ENCODE measurements at regions not wholly inside any gene's neighbourhood (a gene's known extent, or its start where the extent isn't known, plus 50 kb on each side); places are given as distances from the start of the nearest gene placed in this dataset.
"Not testable (repeated sequence)": the region's sequence is repeated elsewhere in the genome, so short reads cannot be mapped to it uniquely, and the experiment has no call there.

DNA sequence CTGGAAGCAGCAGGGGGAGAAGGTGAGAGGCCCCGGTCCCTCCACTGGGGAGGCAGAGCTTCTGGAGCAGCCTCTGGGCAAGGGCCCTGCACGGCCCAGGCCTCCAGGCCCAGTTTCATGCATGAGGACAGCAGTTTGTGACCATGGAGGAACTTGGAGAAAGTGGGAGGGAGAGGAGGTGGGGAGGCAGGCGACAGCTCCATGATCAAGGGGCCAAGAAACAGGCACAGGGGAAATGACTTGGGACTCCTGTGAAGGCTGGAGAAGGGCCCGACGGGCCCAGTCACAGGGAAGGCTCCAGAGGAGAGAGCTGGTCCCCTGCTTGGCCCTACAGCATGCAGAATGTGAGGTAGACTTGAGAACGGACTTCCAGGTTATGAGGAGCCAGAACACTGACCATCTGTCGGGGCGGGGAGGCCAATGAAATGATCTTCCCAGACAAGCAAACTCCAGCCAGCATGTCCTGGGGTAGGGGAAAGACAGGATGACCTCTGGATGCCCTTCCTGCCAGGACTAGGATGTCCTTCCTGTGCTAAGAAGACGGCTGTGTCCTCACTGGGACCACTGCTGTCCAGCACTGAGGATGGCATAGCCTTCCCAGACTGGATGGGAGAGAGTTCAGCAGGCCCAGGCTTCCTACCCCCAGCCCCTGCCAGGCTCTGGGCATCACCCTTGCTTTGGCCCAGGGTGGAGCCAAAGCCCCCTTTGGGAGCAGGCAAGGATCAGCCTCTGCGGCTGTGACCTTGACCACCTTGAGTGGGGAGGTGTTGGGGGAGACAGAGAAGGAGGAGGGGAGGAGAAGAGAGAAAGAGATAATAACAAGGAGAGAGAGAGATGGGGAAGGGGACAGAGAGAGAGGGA is 548.2 kb downstream of the PTPRU start:
- no peak for DNase-seq

DNA sequence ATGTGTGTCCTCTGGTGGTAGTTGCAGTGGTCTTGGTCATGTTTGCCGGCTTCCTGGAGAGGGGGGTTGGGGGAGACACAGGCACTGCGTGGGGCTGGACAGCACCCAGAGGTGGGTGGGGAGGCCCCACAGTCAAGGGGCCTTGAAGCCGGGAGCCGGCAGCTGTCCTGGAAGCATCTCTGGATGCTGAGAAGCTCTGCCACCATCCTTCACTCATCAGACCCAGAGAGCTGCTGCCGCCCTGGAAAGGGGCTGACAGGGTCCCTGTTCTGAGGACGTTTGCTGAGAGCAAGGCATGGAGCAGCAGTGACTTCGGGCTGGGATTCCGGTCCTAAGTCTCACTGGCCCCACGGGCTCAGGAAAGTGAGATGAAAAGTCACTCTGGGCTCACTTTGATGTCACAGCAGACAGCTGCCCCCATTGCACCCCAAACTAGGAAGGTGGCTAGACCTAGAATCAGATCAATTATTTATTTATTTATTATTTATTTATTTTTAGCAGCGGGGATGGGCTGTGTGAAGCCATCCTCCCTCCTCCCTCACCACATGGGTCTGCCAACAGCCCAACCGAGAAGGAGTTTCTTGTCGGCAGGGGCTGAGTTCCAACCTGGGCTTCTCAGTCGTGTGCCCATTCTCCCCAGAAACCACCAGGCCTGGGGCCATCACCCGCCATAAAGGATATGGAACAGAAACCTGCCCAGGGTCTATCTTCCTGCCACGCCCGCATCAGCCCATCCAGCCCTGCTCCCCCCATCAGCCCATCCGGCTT is 547.4 kb downstream of the PTPRU start:
- DNase-seq, result no peak

DNA sequence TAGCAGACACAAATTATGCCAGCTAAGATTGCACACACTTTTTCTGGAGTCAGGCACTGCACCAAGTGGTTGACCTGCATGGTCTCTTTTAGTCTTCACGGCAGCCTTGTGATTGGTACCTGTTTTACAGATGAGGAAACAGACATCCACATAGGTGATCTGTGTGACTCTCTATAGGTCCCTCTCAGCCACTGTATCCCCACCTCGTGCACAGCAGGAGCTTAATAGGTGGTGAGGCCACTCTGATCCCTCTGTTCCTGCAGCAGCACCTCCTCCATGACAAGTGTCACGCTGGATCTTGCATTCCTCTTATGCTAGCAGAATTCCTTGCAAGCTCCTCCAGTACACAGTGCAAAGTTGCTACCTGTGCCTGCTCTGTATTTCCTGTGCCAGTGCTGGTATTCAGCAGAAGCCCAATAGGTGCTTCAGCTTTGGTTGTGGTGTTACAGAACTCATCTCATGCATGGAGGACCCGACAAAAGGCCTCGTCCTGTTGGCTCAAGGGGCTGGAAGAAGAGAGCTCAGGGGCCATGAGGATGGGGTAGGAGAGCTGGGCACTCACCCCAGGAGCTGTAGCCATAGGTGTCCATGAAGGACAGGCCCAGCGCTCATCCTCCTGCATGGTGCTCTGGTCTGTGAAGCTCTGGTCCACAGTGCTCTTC is 546.7 kb downstream of the PTPRU start:
- DNase-seq, result no peak

DNA sequence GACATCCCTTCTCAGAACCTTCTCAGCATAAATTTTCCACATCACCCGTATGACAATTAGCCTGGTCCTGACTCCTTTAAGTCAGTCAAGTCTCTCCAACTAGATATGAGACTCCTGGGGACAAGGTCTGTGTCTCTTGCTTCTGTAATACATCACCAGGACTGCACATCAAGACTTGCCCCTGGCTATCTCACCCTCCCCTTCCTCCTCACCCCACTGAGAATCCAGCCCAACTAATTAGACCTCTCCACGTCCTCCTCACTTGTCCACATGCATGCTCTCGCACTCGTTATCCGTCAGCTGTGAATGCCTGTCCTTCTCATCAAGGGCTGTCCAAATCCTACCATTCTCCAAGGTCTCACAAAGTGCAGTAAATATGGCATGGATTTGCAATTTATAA is 542.8 kb downstream of the PTPRU start:
- DNase-seq, result no peak

DNA sequence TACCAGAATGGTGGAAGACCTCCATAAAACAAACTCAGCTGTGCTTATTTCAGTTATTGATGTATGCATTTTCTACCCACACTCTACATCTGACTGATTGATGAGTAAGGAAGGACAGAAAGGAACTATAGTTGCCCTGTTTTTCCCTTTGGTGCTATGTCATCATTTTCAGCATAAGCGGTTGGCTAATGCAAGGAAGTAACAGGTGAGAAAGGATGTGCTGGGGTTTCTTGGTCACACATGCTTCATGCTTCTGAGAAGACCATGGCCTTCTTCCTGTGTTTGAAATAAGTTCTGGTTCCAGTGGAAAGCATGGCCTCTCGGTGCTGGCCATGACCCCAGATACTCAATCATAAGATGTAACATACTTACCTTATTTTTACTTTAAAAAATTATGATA is 541.2 kb downstream of the PTPRU start:
- DNase-seq, result no peak

DNA sequence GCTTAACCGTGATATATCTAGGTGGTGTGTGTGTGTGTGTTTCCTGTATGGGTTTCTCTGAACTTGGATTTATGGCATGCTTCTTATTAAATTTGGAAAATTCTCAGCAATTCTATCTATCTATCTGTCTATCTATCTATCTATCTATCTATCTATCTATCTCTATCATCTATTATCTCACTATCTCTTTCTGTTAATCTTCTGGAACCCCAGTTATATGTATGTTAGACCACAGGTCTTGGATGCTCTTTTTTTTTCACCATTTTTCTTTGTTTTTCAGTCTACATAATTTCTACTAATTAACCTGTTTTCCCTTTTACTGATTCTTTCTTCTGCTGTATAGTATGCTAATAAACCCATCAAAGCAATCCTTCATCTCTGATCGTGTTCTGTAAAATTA is 538.0 kb downstream of the PTPRU start:
- DNase-seq, result no peak

DNA sequence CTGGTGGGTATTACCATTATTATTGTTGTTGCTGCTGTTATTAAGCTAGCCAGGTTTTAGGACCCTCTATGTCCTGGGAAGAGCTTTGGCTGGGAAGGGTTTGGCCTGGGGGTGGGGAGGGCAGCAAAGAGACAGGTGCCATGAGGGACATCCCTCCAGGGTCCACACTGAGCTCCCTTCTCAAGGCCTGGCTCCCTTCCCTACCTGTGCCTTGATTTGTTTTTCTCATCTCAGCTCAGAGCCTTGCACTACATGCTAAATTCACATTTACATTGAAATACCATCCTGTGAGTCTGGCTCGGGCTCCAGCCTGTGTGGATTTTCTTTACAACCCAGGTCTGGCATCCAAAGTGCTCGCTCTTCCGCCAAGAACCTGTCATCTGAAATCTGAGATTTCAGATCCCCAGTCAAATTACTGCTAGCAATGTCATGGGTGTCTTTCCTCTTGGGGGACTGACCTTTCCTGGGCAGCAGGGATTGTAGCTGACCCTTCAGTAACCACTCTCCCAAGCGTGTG is 536.3 kb downstream of the PTPRU start:
- DNase-seq, result no peak

DNA sequence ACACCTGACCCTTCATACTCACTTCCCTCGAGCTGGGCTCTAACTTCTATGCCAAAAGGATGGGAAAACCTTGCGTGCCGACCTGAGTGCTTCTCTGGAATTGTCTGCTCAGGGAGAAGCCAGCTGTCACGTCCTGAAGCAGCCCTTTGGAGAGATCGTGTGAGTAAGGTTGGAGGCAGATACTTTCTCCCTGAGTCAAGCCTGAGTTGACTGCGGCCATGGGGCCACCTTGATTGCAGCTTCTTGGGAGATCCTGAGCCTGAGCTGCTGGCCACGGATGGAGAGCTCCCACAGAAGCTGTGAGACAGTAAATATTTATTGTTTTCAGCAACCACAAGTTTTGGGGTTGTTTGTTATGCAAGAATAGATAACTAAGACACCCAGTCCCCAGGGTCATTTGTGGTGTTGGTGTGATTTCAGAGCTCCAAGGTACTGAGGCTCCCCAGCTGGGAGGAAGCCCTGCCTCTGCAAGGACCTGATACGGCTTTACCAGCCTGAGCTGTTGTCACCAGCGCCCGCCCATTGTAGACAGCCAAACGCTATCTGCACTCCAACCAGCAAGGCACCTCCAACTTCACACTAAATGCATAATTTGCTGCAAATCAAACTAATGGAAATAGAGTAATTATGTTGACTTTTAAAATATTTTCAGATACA is 531.6 kb downstream of the PTPRU start:
- no peak for DNase-seq

DNA sequence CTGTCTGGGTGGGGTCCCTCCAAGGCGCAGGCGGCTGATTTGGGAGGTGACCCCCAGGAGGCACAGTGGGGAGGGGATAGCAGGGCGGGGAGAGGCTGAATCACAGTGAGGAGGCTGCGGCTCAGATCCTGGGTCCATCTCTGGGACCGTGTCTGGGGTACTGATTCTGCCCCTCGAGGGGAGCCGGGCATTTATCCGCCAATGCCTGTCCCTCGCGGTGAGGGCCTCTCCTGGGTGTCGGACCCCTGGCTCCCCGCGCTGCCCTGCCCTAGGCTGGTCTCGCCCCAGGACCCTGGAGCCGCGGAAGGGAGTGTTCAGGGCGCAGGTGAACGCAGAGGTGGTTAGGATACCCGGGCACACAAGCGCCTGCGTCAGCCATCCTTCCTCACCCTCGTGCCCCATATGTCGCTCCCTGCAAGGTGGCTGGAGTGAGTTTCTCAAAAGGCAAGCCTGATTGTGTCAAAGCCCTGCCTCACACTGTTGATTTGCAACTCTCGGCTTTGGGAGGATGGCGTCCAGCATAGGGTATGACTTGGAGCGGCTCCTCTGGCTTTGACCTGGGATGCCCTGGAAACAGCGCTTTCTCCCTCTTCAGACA is 530.9 kb downstream of the PTPRU start:
- DNase-seq, result no peak

DNA sequence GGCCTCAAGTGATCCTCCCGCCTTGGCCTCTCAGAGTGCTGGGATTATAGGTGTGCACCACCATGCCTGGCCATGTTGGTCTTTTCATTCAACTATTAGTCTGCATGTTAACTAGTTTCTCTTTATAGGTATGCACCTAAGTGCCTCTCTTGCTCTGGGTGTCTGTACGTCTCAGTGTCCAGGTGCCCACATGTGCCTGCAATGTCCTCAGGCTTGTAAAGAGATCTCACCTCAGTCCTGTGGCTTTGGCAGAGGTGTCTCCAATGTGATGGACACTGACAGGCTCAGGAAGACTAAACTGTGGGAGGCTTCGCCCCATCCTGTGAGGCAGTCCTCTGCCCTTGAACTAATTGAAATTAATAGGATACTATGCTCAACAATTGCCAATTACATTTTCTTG is 526.3 kb downstream of the PTPRU start:
- no peak for DNase-seq

DNA sequence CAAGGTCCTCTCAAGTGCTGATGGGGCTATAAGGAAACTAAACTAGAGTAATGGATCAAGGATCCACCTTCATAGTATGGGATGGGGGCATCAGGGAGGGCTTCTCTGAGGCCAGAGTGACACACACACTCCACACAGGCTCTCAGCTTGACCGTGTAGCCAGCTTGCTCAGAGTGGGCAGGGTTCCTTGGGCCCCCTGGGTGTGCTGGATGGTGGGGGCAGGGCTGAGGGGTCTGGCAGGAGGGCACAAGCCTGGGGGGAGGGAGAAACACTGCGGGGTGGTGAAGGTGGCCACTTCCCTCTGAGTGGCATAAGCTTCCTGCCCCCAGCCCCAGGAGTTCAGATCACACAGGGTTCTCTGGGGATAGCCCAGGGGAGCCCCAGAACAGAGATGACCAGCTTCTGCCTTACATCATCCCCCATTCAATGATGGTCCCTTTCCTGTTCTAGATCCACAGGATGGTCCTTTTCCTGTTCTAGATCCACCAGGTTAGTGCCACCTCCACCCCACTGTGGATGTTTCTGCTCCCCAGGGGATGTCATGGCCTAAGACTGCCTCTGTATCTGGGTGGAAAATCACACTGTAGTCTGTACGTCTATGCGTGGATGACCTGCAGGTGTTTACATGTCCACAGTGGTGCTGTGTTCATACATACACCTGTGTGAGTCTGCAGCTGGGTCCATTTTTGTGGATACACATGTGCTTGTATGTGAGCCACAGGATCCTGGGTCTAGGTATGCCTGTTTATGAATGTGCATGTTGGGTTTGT is 525.0 kb downstream of the PTPRU start:
- DNase-seq, result no peak

DNA sequence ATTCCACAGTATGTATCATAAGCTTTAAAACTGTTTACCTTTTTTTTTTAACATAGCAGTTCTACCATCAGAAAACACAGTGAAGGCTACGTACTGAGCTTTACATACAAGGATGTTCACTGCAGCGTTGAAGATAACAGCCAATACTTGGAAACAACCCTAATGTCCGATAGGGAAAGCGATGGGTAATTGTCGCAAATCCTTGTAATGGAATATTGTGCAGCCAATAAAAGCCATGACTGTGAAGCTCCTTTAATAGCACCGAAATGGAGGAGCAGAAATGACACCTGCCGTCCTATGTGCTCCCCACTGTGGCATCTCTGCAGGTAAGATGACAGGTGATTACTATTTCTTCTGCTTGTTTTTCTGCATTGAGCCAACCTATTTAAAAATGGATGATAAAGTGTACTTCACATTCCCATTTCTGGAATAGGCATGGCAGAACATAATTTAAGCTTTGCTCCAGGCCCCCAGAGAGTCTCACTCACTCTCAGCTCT is 523.8 kb downstream of the PTPRU start:
- DNase-seq, result no peak

DNA sequence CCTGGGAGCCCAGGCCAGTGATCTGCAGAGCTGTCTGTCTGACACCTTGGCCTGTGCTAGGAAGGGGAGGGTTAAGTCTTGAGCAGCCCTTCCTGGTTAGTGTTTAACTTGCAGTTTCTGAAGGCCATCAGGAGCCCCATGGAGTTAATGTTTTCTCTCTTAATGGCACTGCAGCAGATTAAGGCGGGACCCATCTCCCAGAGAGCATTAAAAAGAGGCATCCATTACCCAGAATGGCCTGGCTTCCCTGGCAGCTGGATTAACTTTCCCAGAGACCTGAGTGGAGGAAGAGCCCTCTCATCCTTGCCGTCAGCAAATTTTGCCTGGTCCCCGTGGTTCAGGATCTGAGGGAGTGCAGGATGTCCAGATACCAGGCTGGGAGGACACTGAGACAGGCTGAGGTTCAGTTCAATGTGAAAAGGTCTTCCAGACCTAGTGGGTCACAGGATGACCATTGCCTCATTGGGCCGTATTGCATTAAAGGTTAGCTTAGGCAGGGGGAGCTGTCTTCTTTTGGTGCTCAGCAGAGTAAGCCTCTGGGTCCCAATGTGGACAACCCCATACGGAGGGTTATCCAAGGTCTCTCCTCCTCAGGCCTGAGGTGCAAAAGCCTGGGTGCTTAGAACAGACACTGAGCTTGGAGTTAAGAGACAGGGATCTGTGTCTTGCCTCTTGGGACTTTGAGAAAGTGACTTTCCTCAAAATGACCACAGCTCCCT is 522.6 kb downstream of the PTPRU start:
- DNase-seq, result no peak

DNA sequence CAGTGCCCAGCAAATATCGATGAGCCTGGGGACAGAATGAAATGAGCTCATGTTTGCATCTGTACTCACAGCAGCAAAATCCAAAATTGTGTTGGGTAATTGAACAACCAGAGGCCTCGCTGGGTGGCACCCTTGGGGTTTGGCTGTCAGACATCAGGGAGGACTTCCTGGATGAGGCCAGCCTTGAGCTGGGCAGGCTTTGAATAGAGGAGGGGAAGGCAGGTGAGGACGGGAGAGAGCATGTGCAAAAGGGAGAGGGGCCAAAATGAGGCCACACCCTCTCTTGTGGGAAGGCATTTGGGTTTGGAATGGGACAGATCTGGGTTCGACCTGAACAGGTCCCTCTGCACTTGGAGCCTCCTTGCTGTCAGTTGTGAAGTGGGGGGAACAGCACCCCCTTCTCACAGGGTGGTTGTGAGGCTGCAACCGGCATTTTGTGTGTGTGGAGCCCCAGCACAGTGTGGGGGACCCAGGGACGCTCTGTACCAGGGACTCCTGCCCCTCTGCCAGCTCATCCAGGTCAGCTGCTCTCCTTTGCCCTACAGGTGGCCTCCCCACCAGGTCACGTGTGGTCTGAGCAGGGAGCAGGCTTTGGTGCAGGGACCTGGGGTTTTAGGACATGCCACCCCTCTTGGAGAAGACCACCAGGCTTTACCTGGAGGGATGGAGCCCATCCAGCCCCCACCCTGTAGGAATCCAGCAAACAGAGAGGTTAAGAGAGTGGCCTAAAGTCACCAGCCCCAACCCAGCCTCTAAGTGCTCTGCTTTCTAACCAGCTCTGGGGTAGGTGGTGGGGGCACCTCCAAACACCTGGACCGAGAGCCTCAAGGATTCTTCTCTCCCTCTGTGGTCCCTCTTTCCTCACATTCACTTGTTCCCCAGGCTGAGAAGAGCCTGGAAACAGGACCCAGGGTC is 521.8 kb downstream of the PTPRU start:
- DNase-seq, result no peak

DNA sequence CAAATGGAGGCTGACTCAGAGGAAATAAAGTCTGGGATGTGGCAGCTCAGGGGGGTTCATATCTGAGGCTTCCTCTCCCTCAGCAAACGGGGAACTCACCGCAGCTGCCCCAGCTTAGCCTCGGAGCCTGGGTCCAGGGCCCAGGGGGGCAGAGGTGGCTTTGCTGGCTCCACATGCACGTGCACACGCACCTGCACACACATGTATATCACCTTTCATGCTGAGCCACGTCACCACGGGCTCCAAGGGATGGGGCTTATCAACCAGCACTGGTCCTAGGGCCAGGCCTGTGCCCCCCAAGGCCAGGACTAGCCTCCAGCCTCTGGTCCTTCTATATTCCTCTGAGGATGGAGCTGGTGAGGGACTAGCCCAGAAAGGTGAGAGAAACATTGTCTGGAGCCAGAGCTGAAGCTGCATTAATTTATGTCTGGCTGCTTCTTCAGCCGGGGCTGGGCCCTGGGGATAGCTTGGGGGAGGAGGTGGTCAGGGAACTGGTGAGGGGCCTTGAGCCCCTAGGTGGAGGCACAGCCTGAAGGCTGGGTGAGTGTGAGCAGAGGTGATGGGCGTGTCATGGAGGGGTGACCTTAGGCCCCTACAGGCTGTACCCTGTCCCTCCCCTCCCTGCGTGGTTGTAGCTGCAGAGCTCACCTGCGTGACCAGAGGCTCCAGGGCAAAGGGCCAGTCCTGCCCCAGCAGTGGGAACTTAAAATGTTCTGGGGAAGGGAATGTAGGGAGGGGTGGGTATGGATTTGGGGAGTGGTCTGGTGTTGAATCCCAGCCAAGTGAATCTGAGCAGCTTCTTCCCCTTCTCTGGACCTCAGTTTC is 520.8 kb downstream of the PTPRU start:
- no peak for DNase-seq

DNA sequence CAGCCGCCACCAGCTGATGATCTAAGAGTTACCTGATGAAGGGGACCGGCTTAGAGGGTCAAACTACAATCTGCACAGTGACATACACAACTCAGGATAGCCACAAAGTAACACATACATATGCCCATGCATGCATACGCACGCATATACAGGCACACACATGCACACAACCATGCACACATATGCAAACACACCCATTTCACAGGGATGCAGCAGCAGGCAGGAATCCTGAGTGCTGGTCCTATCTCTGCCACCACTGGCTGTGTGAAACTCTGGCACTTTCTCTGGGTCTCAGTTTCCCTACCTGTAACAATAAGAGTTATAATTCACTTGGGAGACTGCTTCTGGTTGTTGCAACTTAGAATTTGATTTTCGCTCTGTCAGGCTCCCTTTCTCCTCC is 520.2 kb downstream of the PTPRU start:
- no peak for DNase-seq

DNA sequence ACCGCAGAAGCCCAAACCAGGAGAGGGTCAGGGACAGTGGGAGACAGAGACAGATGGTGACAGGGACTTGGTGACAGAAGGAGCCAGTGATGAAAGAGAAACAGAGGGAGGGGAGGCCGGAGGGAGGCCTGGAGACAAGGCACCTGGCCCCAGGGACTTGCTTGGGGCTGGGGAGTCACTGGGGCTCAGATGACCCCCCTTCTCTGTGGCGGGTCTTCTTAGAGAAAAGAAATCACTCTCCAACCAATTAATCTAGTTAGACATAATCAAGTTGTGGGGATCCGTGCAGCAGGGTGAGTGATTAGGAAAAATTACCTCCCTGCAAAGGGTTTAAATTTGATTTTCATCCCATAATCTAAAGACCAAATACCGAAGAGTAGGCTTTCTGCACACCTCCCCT is 519.8 kb downstream of the PTPRU start:
- DNase-seq, result no peak

DNA sequence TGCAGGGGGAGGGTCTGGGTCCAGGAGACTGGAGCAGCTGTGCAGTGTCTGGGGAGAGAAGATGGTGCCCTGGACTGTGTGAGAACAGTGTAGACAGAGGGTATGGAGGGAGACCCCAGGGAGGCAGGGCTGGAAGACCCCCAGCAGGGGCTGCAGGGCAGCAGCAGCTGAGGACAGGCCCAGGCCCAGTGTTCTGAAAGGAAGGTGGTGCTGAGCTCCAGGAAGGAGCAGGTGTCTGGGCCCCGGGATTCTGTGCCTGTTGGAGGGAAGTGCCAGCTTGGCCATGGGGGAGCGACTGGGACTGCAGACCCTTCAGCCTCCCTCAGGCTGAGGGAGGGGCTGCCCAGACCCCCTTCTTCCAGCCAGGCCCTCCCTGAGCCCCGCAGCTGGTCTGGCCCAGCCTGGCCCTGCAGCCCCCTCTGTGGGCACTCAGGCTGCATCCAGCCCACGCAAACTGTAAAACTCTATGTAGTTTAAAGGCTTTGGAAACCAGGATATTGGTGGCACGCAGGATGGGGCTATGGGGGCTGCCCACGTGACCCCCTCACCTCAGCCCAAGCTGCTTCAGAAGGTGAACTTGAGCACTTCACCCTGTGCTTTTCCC is 519.2 kb downstream of the PTPRU start:
- DNase-seq, result not testable (repeated sequence)
